ELR (cell line): ENCODE measurements at regions not wholly inside any gene's neighbourhood (a gene's known extent, or its start where the extent isn't known, plus 50 kb on each side); places are given as distances from the start of the nearest gene placed in this dataset.

Experiments
- DNase-seq: peaks from one replicate; pipeline ENCODE4 v3.0.0-alpha.2; 2015; ENCODE audit warnings: low read depth

- no peak for DNase-seq
Measured at GRCh38 chr6:110033101-110033500, 55.0 kb downstream of the GPR6 start.

GRCh38 chr6:110033749-110034666 lies 55.9 kb downstream of the GPR6 start:
- DNase-seq = no peak

- DNase-seq = no peak
Measured at GRCh38 chr6:110034667-110035036, 56.5 kb downstream of the GPR6 start.

GRCh38 chr6:110035321-110035720 lies 57.2 kb downstream of the GPR6 start:
- DNase-seq = no peak

GRCh38 chr6:110036408-110037302 lies 58.5 kb downstream of the GPR6 start:
- DNase-seq = no peak

- no peak for DNase-seq
Measured at GRCh38 chr6:110037726-110038295, 59.7 kb downstream of the GPR6 start.

- peak; percentile 84 for DNase-seq
Measured at GRCh38 chr6:110039364-110039980, 61.4 kb downstream of the GPR6 start.

- peak; percentile 49 for DNase-seq
Measured at GRCh38 chr6:110039981-110040383, 61.9 kb downstream of the GPR6 start.

GRCh38 chr6:110040716-110041115 lies 62.6 kb downstream of the GPR6 start:
- DNase-seq = no peak

GRCh38 chr6:110041126-110041525 lies 63.0 kb downstream of the GPR6 start:
- no peak for DNase-seq

GRCh38 chr6:110041830-110042229 lies 63.7 kb downstream of the GPR6 start:
- DNase-seq = no peak

- no peak for DNase-seq
Measured at GRCh38 chr6:110042670-110043296, 64.7 kb downstream of the GPR6 start.

- no peak for DNase-seq
Measured at GRCh38 chr6:110043366-110043994, 65.4 kb downstream of the GPR6 start.

GRCh38 chr6:110044096-110044495 lies 66.0 kb downstream of the GPR6 start:
- DNase-seq = no peak

- DNase-seq = no peak
Measured at GRCh38 chr6:110044622-110045021, 66.5 kb downstream of the GPR6 start.

GRCh38 chr6:110048221-110048875 lies 70.2 kb downstream of the GPR6 start:
- peak; percentile 32 for DNase-seq

GRCh38 chr6:110049696-110050439 lies 71.8 kb downstream of the GPR6 start:
- no peak for DNase-seq
